AG04450 (cell line): ENCODE measurements at regions not wholly inside any gene's neighbourhood (a gene's known extent, or its start where the extent isn't known, plus 50 kb on each side); places are given as distances from the start of the nearest gene placed in this dataset.

Experiments used
- CTCF ChIA-PET: fragments of 300-600, 350-600 bp; formaldehyde crosslinking; extraction: SDS; loops from one replicate; lab custom pipeline; 2022; ENCODE audit warnings: antibody characterized with exemption, inconsistent platforms; lab: Charles Lee
- POLR2A ChIA-PET: fragments of 350-600 bp; formaldehyde crosslinking; extraction: SDS; loops from one replicate; lab custom pipeline; 2021; ENCODE audit warnings: antibody characterized with exemption, inconsistent platforms; lab: Yijun Ruan, JAX
- DNase-seq: peaks from one replicate; pipeline ENCODE4 v3.0.0-alpha.2; 2011; ENCODE audit warnings: low read depth, low spot score
- H3K27ac ChIP-seq: one replicate; pipeline ENCODE4 v1.5.1; 2012; ENCODE audit warnings: low read depth, low read length, control low read depth
- H3K27me3 ChIP-seq: one replicate; pipeline ENCODE4 v1.6.0; 2012; ENCODE audit warnings: low read length; ENCODE audit not compliant: control insufficient read depth, insufficient read depth
- H3K4me3 ChIP-seq: 2 replicates; pipeline ENCODE4 v1.5.1; 2011; ENCODE audit warnings: mild to moderate bottlenecking, low read depth, low read length, control low read depth
- H3K9me3 ChIP-seq: 2 replicates; pipeline ENCODE4 v1.5.1; 2012; ENCODE audit warnings: low read length; ENCODE audit not compliant: control insufficient read depth, insufficient read depth
- TF ChIP-seq, protein P1 (sequence below): IDR thresholded peaks from 2 replicates; pipeline ENCODE4 v1.5.1; 2011; ENCODE audit warnings: low read depth, low read length, control low read depth, inconsistent platforms

DNA sequence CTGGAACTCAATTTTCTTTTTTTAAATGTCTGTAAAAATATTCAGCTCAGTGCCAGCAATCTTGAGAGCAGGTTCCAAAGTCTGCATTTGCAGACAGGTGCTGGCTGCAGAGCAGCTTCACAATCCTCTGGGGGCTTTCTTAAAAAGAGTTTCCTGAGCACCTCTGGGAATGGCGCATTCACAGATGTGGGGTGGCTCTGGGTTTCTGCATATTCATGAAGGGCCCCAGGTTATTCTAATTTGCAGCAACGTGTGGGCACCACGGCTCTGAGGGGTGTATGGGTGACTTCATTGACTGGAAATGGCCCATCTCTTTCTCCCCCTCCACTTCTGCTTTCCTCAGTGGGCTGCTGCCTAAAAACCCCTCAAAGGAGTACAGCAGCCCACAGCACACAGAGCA is 225.0 kb upstream of the APCDD1 start:
- TF ChIP-seq, protein P1, sequence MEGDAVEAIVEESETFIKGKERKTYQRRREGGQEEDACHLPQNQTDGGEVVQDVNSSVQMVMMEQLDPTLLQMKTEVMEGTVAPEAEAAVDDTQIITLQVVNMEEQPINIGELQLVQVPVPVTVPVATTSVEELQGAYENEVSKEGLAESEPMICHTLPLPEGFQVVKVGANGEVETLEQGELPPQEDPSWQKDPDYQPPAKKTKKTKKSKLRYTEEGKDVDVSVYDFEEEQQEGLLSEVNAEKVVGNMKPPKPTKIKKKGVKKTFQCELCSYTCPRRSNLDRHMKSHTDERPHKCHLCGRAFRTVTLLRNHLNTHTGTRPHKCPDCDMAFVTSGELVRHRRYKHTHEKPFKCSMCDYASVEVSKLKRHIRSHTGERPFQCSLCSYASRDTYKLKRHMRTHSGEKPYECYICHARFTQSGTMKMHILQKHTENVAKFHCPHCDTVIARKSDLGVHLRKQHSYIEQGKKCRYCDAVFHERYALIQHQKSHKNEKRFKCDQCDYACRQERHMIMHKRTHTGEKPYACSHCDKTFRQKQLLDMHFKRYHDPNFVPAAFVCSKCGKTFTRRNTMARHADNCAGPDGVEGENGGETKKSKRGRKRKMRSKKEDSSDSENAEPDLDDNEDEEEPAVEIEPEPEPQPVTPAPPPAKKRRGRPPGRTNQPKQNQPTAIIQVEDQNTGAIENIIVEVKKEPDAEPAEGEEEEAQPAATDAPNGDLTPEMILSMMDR, result no peak
- H3K27ac ChIP-seq, result no peak overlapping the region
- peaks cover 13% of the 10 kb centered on the region for H3K9me3 ChIP-seq
- CTCF ChIA-PET, result no interaction called here
- POLR2A ChIA-PET, result no interaction called here
- H3K4me3 ChIP-seq, result no peak overlapping the region
- no peak for DNase-seq
- H3K27me3 ChIP-seq, result peaks cover 3% of the 10 kb centered on the region

DNA sequence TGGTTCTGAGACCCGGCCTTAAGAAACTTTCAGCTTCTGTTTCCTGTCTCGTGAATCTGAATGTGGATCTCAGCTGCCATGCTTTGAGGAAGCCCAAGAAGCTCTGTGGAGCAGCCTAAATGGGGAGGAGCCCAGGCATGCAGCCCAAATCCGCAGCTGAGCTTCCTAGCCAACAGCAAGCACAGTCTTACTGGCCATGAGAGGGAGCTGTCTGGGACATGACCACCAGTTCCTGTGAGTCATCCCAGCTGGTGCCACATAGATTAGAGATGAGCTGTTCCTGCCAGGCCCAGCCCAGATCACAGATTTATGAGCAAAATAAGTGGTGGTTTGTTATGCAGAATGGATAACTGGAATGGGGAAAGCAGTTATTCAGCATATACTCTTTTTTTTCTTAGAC is 224.4 kb upstream of the APCDD1 start:
- peak; percentile 4 for DNase-seq
- H3K9me3 ChIP-seq, result peaks cover 13% of the 10 kb centered on the region
- no peak overlapping the region for H3K4me3 ChIP-seq
- no peak overlapping the region for H3K27ac ChIP-seq
- peaks cover 3% of the 10 kb centered on the region for H3K27me3 ChIP-seq
- ChIA-PET POLR2A (no interaction called here), CTCF (interaction anchor here (0.7 kb wide), 1 partner anchor 288 kb away, joined by 3 read pairs; no protein-coding TSS in a partner anchor)
- TF ChIP-seq, protein P1, result no peak

DNA sequence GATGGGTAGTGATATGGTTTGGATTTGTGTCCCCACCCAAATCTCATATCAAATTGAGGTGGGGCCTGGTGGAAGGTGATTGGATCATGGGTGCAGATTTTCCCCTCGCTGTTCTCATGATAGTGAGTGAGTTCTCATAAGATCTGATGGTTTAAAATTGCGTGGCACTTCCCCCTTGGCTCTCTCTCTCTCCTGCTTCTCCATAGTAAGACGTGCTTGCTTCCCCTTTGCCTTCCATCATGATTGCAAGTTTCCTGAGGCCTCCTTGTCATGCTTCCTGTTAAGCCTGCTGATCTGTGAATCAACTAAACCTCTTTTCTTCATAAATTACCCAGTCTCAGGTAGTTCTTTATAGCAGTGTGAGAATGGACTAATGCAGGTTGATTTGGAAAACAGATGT is 223.2 kb upstream of the APCDD1 start:
- H3K9me3 ChIP-seq, result peaks cover 10% of the 10 kb centered on the region
- peaks cover 3% of the 10 kb centered on the region for H3K27me3 ChIP-seq
- TF ChIP-seq, protein P1, result no peak
- DNase-seq, result no peak
- ChIA-PET POLR2A (no interaction called here), CTCF (no interaction called here)
- no peak overlapping the region for H3K27ac ChIP-seq
- H3K4me3 ChIP-seq, result no peak overlapping the region

DNA sequence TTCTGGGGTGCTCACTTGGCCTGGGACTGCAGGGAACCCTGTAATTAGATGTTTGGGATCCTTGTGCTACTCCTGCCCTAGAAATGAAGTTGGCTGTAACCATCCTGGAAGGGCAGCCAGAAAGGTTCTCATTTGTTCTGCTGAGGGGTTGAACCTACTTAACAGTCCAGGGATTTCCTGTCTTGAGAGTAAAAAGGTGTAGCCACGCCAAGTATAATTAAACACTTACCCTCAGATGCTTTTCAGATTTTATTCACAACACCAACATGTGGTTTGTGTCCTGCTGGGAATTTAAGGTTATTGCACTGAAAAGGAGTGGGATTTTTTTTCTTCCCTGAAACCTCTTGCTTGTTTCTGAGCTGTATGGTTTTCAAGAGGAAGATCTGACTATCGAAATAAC is 222.4 kb upstream of the APCDD1 start:
- Histone ChIP-seq H3K9me3 (peaks cover 10% of the 10 kb centered on the region), H3K27me3 (peaks cover 3% of the 10 kb centered on the region), H3K4me3 (no peak overlapping the region), H3K27ac (no peak overlapping the region)
- ChIA-PET POLR2A (no interaction called here), CTCF (no interaction called here)
- no peak for DNase-seq
- TF ChIP-seq, protein P1, result no peak

DNA sequence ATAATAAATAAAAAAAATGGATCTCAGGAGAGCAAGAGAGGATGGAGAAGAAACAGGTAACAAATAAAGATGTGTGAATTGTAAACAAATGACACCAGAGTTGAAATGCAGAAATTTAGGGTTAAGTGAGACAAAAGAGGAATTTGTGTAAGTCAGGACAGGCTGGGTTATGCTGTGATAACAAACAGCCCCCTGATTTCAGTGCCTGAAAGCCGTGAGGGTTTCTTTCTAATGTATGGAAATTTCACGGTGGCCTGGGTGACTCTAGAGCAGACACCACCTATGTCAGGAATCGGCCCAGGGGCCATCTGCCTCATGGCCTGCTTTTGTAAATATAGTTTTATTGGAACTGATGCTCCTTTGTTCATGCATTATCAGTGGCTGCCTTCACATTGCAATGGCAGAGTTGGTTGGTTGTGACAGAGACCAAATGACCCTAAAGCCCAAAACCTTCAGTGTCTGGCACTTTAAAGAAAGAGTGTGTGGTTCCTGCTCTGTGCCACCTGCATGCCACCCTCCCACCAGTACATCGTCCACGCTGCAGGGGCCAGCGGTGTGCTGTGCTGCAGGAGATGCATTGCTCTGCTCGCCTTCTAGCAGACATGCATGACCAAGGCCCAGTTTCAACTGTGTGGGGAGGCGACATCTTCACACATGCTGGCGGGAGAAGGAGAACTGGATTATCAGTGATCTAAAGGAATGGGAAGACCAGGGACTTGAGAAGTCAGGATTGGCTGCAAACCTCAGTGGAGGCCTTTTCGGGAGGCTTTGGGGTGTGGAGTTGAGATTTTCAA is 221.2 kb upstream of the APCDD1 start:
- Histone ChIP-seq H3K9me3 (peaks cover 10% of the 10 kb centered on the region), H3K4me3 (no peak overlapping the region), H3K27me3 (peaks cover 3% of the 10 kb centered on the region), H3K27ac (no peak overlapping the region)
- TF ChIP-seq, protein P1, result no peak
- POLR2A ChIA-PET, result no interaction called here
- CTCF ChIA-PET, result no interaction called here
- DNase-seq, result no peak
